ENCODE measurements at regions not wholly inside any gene's neighbourhood (a gene's known extent, or its start where the extent isn't known, plus 50 kb on each side); places are given as distances from the start of the nearest gene placed in this dataset.

DNA sequence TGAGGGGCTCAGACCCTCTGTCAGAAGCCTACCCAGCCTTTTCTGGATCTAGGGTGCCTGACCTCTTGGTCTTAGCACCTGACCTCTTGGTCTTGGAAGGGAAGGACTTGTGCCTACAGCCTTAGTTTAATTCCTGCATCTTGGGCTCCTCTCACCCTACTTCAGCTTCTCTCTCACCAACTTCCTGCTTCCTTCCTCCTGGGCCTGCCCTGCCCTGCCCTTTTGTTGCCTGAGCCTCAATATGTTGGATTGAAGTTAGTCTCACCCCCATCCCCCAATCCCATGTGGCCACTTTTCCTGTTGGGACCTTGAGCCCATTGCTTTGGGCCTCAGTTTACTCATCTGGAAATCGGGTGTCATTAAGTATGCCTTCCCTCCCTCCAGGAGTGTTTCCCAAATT, 206.2 kb upstream of the SKOR2 start:
- dilution Hi-C loops (cut with MboI; ENCODE audit: extremely low pct_ligation_motif_present, low sequenced_read_pairs) (no loop called here), intact Hi-C loops (cut with micrococcal nuclease) (no loop called here)
- H3K4me1 ChIP-seq (ENCODE audit: control insufficient read depth, extremely low read depth, insufficient read depth, low read length), result no peaks in the 10 kb centered on the region
- no peaks in the 10 kb centered on the region for H3K79me2 ChIP-seq (ENCODE audit: control insufficient read depth, insufficient read depth, low read length)
- no TSS peak for BruUV-seq (replicated peaks)
- no peak for DNase-seq (ENCODE audit: low read depth, low spot score)
- no peak overlapping the region for H2AFZ ChIP-seq (ENCODE audit: low read depth, low read length)
- H3K9me3 ChIP-seq (replicated peaks; ENCODE audit: control insufficient read depth, insufficient read depth, low read length), result no peaks in the 10 kb centered on the region
- CTCF ChIA-PET, result no interaction called here
- H3K27me3 ChIP-seq (ENCODE audit: control insufficient read depth in 2 of 2, insufficient read depth in 2 of 2, low read length in 2 of 2), result no peaks in the 10 kb centered on the region
- no peak overlapping the region for H3K27ac ChIP-seq (ENCODE audit: insufficient read depth, low read depth, low read length)
- TF ChIP-seq MYC (IDR thresholded peaks at IDR 0.05; ENCODE audit: low read depth, low read length), result no peak
- TF ChIP-seq, protein P1, sequence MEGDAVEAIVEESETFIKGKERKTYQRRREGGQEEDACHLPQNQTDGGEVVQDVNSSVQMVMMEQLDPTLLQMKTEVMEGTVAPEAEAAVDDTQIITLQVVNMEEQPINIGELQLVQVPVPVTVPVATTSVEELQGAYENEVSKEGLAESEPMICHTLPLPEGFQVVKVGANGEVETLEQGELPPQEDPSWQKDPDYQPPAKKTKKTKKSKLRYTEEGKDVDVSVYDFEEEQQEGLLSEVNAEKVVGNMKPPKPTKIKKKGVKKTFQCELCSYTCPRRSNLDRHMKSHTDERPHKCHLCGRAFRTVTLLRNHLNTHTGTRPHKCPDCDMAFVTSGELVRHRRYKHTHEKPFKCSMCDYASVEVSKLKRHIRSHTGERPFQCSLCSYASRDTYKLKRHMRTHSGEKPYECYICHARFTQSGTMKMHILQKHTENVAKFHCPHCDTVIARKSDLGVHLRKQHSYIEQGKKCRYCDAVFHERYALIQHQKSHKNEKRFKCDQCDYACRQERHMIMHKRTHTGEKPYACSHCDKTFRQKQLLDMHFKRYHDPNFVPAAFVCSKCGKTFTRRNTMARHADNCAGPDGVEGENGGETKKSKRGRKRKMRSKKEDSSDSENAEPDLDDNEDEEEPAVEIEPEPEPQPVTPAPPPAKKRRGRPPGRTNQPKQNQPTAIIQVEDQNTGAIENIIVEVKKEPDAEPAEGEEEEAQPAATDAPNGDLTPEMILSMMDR (IDR thresholded peaks at IDR 0.05; ENCODE audit: extremely low read depth in 1 of 2, insufficient read depth in 1 of 2, low read depth in 1 of 2, low read length in 2 of 2), result no peak
- TF ChIP-seq FOS (IDR thresholded peaks at IDR 0.05; ENCODE audit: borderline replicate concordance, insufficient read depth, low read length), result no peak
- no peak for TF ChIP-seq GATA2 (IDR thresholded peaks at IDR 0.05; ENCODE audit: insufficient read depth, insufficient read length, low read depth, low read length)
- TF ChIP-seq POLR2AphosphoS5 (IDR thresholded peaks at IDR 0.05; ENCODE audit: insufficient read depth, low read depth, low read length), result no peak
- TF ChIP-seq JUN (IDR thresholded peaks at IDR 0.05; ENCODE audit: borderline replicate concordance, insufficient read depth, insufficient read length, low read depth), result no peak
- TF ChIP-seq, protein P2, sequence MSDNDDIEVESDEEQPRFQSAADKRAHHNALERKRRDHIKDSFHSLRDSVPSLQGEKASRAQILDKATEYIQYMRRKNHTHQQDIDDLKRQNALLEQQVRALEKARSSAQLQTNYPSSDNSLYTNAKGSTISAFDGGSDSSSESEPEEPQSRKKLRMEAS (IDR thresholded peaks at IDR 0.05; ENCODE audit: insufficient read depth, insufficient read length), result no peak
- no peak for TF ChIP-seq POLR2A (IDR thresholded peaks at IDR 0.05; ENCODE audit: low read depth, low read length)
- TF ChIP-seq EZH2 (IDR thresholded peaks at IDR 0.05; ENCODE audit: borderline replicate concordance, low read depth, low read length, severe bottlenecking), result no peak
- H4K20me1 ChIP-seq (replicated peaks; ENCODE audit: control insufficient read depth, extremely low read depth, insufficient read depth, low read length), result no peaks in the 10 kb centered on the region
- no peaks in the 10 kb centered on the region for H3K36me3 ChIP-seq (ENCODE audit: control insufficient read depth in 2 of 2, extremely low read depth in 1 of 2, insufficient read depth in 2 of 2, low read length in 2 of 2)
- no peak overlapping the region for H3K4me3 ChIP-seq (replicated peaks in 1 of 3; ENCODE audit: insufficient read depth in 1 of 3, low read depth in 1 of 3, low read length in 3 of 3)
- POLR2A ChIA-PET, result no interaction called here
- no peak overlapping the region for H3K4me2 ChIP-seq (ENCODE audit: insufficient read depth, low read length)
- H3K9ac ChIP-seq (replicated peaks; ENCODE audit: extremely low read depth, insufficient read depth, low read length), result no peak overlapping the region
- FAIRE-seq, result no peak
- no peaks in the 10 kb centered on the region for H3K9me1 ChIP-seq (replicated peaks; ENCODE audit: control insufficient read depth, extremely low read depth, insufficient read depth, low read length)
